ENCODE measurements at regions not wholly inside any gene's neighbourhood (a gene's known extent, or its start where the extent isn't known, plus 50 kb on each side); places are given as distances from the start of the nearest gene placed in this dataset.

- DNase-seq (ENCODE audit: low spot score) = no peak
Observed at GRCh38 chr13:29999492-30000369, 149.3 kb upstream of the UBL3 start.

GRCh38 chr13:29996316-29996715, 145.9 kb upstream of the UBL3 start:
- no peak for DNase-seq (ENCODE audit: low spot score)

- DNase-seq (ENCODE audit: low spot score) = no peak
Observed at GRCh38 chr13:29994911-29995595, 144.6 kb upstream of the UBL3 start.

GRCh38 chr13:29993716-29994488, 143.5 kb upstream of the UBL3 start:
- no peak for DNase-seq (ENCODE audit: low spot score)

GRCh38 chr13:29993196-29993595, 142.8 kb upstream of the UBL3 start:
- no peak for DNase-seq (ENCODE audit: low spot score)

GRCh38 chr13:29991343-29991742, 140.9 kb upstream of the UBL3 start:
- DNase-seq (ENCODE audit: low spot score) = no peak

- no peak for DNase-seq (ENCODE audit: low spot score)
Observed at GRCh38 chr13:29987340-29987739, 136.9 kb upstream of the UBL3 start.

- DNase-seq (ENCODE audit: low spot score) = no peak
Observed at GRCh38 chr13:29980339-29980738, 129.9 kb upstream of the UBL3 start.

GRCh38 chr13:29978211-29978610, 127.8 kb upstream of the UBL3 start:
- no peak for DNase-seq (ENCODE audit: low spot score)

- no peak for DNase-seq (ENCODE audit: low spot score)
Observed at GRCh38 chr13:29977476-29978120, 127.2 kb upstream of the UBL3 start.

- DNase-seq (ENCODE audit: low spot score) = no peak
Observed at GRCh38 chr13:29976535-29976934, 126.1 kb upstream of the UBL3 start.

- no peak for DNase-seq (ENCODE audit: low spot score)
Observed at GRCh38 chr13:29975283-29975682, 124.9 kb upstream of the UBL3 start.

- no peak for DNase-seq (ENCODE audit: low spot score)
Observed at GRCh38 chr13:29969286-29969685, 118.9 kb upstream of the UBL3 start.

- DNase-seq (ENCODE audit: low spot score) = no peak
Observed at GRCh38 chr13:29964181-29964845, 113.9 kb upstream of the UBL3 start.

GRCh38 chr13:29963089-29963488, 112.7 kb upstream of the UBL3 start:
- no peak for DNase-seq (ENCODE audit: low spot score)

GRCh38 chr13:29961036-29961670, 110.7 kb upstream of the UBL3 start:
- no peak for DNase-seq (ENCODE audit: low spot score)

GRCh38 chr13:29959603-29960002, 109.2 kb upstream of the UBL3 start:
- DNase-seq (ENCODE audit: low spot score) = no peak

- DNase-seq (ENCODE audit: low spot score) = no peak
Observed at GRCh38 chr13:29959086-29959485, 108.7 kb upstream of the UBL3 start.

- DNase-seq (ENCODE audit: low spot score) = no peak
Observed at GRCh38 chr13:29958476-29958875, 108.1 kb upstream of the UBL3 start.

GRCh38 chr13:29957320-29957719, 106.9 kb upstream of the UBL3 start:
- no peak for DNase-seq (ENCODE audit: low spot score)

GRCh38 chr13:29956853-29957252, 106.4 kb upstream of the UBL3 start:
- no peak for DNase-seq (ENCODE audit: low spot score)
